Right forelimb (tissue), 1 donor: ENCODE measurements at regions not wholly inside any gene's neighbourhood (a gene's known extent, or its start where the extent isn't known, plus 50 kb on each side); places are given as distances from the start of the nearest gene placed in this dataset.

Source experiments
- DNase-seq: peaks from one replicate; pipeline ENCODE4 v3.0.0-alpha.2; 2018

DNA sequence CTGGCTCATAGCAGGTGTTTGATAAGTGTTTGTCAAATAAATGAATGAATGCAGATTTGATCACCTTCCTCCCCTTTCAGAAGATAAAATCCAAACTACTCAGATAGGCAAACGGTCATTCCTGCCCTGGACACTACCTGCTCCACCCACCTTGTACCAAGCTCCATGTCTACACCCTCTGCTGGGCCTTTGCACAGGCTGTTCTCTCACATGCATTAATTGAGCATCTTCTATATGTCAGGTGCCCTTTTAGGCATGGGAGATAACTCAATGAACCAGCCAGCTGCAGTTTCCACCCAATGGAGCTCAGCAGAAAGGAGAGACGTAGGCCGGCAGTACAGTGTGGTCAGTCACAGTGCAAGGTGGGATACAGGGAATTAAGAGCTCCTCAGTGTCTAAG lies 102.3 kb upstream of the CPEB4 start:
- DNase-seq = no peak

DNA sequence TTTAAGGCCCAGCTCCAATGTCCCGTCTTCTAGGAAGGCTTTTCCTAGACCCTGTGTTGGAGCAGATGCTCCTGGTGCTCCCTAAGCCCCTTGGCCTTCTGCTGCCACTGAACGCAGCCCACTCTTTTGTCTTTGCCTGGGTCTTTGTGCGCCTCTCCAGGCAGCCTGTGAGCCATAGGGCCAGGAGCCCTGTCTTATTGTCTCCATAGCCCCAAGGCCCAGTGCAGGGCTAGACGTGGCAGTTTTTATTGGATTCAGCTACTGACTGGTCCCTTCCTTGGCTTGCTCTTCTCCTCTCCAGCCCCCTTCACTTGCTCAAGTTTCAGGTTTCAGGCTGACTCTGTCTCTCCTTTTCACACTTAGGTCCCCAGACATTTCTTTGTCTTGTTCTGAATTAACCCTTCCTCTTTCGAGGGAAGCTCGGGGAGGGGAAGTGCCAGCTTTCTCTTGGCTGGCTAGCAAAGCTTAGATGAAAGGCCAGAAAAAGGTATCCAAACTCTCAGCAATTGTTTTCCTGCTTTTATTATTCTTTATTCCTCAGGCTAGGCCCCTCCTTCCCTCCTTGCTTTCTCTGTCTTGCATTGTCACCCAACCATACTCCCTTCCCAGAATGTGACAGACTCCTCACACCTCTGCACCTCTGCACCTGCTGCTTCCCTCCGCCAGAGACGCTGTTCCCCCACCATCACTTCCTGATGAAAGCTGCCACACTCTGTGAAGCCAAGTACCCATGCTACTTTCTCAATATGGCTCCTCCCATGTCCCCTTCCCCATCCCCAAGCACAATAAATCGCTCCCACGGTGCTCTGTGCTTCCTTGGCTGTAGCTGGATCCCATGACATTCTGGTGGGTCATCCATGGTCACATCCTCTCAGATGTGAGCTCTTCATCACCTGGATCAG lies 101.6 kb upstream of the CPEB4 start:
- DNase-seq = no peak

- DNase-seq = no peak
Observed at GRCh38 chr5:173789031-173789920, 98.9 kb upstream of the CPEB4 start.

- DNase-seq = no peak
Observed at GRCh38 chr5:173790177-173790719, 97.9 kb upstream of the CPEB4 start.

DNA sequence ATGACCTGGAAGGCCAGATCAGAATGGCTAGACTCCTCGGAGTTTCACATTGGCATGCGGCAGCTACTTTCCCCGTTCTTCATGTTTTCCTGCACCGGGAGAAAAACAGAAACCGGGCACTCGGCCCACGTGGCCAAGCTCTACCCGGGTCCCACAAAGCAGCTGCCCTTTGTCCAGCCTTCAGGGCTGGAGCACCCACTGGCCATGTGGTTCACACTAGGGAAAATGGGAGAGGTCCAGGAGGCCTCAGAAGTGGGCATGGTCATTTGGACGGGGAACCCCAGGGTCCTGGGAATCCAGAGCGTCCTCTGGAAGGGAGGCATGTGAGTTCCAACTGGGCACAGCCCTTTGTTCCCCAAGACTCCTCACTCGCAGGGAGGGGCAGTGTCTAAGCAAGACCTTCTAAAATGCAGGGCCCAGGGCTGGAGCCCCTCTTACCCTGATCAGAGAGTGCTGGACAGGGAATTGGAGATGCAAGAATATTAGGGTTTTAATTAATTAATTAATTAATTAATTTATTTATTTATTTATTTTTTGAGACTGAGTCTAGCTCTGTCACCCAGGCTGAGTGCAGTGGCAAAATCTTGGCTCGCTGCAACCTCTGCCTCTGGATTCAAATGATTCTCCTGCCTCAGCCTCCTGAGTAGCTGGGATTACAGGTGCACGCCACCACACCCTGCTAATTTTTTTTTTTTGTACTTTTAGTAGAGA lies 97.2 kb upstream of the CPEB4 start:
- DNase-seq = no peak

DNA sequence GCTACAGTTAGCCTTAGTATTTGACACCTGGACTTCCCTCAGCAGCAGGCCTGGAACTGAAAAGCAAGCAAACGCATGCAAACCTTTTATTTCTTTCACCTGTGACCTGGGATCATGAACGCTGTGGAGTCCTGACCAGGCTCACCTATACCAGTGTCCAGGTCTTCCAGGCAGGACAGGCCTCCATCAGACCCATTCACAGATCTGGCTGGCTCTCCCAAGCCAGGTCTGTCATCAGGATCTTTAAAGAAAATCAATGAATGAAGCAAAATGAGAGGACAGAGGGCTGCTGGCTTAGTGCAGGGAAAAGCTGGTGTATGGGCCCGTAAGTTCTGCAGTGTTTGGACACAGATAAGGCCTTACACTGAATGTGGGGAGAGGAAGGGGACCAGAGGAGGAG lies 96.3 kb upstream of the CPEB4 start:
- no peak for DNase-seq

GRCh38 chr5:173792781-173793547 lies 95.2 kb upstream of the CPEB4 start:
- DNase-seq = no peak

DNA sequence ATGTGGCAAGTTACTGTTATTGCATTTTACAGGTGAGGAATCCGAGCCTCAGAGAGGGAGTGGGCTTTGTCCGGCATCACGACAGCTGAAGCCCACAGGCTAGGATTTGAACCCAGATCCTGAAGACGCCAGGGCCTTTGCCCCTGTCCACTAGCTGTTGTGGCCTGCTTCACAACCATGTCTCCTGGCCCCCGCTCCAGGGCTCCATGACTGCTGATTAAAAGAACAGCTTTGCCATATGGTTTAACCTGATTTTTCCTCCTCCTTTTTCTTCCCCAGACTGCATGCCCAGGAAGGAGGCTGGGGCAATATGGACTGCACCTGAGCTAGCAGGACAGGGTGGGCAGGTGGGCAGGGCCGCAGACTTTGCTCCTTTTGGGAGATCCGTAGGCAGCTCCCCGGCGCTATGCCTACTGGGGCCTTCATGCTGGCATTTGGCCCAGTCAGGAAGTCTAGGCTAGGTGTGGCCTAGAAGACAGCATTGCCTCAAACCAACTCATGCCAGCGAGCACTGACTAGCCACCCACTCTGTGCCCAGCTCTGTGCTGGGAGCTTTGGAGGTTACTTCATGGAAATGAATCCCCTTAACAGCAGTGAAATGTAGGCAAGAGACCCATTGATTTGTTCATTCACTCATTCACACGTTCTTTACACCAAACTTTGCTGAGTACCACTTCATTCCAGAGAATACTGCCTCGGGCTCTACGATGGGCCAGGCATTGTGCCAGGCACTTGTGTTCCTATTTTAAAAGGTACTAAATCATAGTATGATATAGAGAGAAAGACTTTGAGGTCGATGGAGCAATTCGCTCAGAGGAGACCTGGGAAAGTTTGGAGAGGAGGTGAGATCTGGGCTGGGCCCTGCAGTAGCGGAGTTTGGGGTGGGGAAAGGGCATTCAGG lies 94.3 kb upstream of the CPEB4 start:
- DNase-seq = no peak

DNA sequence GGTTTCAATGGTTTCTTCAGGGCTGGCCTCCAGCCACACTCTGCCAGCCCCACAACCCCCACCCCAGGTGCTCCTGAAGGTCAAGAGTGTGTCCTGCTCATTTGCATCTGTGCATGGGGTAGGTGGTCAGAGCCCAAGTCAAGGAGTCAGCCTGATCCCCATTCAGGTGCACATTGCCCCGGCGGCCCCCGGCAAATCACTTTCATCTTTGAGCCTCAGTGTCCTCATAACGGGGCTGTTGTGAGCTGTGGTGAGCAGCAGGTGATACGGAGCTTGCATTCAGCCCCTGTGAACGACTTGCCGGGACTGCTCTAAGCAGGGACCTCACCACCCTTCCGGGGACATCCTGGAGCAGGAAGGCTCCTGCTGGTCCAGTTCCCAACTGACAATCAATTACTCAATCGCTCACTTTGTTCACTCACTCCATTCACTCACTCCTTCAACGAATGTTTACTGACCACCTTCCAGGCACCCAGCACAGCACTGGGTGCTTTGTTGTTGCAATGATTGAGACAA lies 93.2 kb upstream of the CPEB4 start:
- no peak for DNase-seq

DNA sequence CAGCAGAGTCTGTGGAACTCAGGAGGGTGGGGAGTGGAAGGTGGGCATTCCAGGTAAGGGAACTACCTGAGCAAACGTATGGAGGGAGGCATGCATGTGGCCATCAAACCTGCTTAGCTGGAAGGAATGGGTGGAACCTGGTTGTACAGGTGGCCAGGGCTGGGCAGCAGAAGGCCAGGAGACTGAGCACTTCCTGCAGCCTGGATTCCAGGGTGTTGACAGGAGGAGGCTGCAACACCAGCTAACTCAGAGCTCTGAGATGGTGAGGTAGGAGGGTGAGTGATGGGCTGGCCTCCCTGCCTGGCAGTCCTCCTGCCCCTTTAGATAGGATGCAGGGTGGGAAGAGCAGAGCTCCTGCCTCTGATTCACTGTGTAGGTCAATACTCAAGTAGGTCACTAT lies 92.5 kb upstream of the CPEB4 start:
- DNase-seq = no peak

- DNase-seq = no peak
Observed at GRCh38 chr5:173796721-173797495, 91.2 kb upstream of the CPEB4 start.

- no peak for DNase-seq
Observed at GRCh38 chr5:173798127-173798810, 89.9 kb upstream of the CPEB4 start.

DNA sequence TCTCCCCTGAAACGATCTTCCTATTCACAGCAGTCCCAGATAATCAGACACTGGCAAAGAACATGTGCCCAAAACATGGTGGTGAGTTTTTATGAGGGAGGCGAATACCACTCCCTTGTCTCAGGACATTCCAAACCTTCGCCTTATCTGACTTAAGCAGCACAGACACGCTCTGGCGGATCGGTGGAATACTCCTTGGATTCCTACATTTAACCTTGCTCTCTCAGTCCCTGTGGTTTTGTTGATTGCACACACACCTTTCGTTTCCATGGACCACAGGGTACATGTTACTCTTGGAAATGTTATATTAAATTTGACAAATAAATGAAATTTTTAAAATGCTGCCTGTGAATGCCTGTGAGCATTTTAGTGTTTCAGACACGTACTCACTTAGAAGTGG lies 87.8 kb upstream of the CPEB4 start:
- no peak for DNase-seq

DNA sequence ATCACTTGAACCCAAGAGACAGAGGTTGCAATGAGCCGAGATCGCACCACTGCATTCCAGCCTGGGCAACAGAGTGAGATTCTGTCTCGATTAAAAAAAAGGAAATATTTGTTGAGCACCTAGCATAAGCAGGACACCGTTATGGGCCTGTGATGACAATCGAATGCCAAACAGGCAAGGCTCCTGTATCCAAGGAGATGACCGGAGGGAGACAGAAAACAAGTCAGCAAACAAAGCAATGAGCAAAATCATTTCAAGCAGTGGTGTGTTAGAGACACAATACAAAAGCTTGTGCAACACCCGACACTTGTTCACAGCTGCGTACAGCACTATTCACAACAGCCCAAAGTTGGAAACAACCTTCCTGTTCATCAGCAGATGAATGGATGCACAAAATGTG lies 87.1 kb upstream of the CPEB4 start:
- no peak for DNase-seq

- no peak for DNase-seq
Observed at GRCh38 chr5:173802670-173803165, 85.4 kb upstream of the CPEB4 start.

DNA sequence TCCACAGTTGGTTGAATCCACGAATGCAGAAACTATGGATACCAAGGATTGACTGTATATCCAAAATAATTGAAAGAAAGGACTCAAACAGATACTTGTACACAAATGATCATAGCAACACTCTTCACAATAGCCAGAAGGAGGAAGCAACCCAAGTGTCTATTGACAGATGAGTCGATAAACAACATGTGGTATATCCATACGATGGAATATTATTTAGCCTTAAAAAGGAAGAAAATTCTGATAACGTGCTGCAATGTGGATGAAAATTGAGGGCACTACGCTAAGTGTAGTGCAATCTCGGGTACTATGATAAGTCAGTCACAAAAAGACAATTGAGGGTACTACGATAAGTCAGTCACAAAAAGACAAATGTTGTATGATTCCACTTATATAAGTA lies 83.6 kb upstream of the CPEB4 start:
- DNase-seq = no peak

GRCh38 chr5:173806270-173807035 lies 81.7 kb upstream of the CPEB4 start:
- no peak for DNase-seq

DNA sequence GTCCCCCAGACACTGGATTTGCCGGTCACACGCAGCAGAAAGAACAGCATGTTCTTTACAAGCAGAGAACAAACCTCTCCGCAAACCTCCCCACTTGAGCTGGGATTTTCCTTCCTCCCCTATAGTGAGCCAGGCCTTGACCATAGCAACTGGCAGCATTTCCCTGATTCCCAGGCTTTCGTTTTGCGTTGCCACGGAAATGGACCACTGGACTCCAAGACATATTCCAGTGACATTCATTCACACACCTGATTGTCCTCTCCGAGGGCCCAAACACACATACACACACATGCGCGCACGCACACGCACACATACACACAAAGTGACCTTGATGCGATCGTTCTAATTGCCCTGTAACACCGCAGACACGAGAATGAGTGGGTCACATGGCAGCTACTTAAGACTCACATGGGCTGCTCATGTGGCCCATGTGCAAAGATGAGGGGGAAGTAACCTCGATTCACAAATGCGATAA lies 80.9 kb upstream of the CPEB4 start:
- no peak for DNase-seq
